SH-SY5Y (cell line): ENCODE measurements at regions not wholly inside any gene's neighbourhood (a gene's known extent, or its start where the extent isn't known, plus 50 kb on each side); places are given as distances from the start of the nearest gene placed in this dataset.

Source experiments
- GATA2 ChIP-seq: IDR thresholded peaks from 2 replicates; pipeline ENCODE4 v1.6.1; 2011; ENCODE audit warnings: mild to moderate bottlenecking, low read depth, low read length
- GATA3 ChIP-seq: IDR thresholded peaks from 2 replicates; pipeline ENCODE4 v1.6.1; 2011; ENCODE audit warnings: low read depth, mild to moderate bottlenecking, low read length, moderate library complexity

DNA sequence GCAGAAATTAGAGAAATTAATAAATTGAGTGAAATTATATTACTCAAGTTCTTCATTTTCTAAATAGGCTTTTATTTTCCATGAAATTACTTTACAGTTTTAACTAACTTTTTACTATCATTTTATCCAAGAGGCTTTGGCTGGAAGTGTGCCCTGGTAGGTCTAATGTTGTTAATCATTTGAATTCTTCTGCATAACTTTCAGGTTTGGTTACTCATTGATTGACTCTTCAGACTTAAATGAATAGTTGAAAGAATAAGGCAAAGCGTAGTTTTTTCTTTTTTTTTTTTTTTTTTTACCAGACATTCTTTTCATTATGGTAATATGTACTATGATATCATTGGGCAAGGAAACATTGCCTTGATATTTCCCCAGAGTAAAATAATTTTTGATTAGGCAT lies 228.4 kb upstream of the MMADHC start:
- no peak for TF ChIP-seq GATA2
- no peak for TF ChIP-seq GATA3
